ENCODE measurements at regions not wholly inside any gene's neighbourhood (a gene's known extent, or its start where the extent isn't known, plus 50 kb on each side); places are given as distances from the start of the nearest gene placed in this dataset.

DNA sequence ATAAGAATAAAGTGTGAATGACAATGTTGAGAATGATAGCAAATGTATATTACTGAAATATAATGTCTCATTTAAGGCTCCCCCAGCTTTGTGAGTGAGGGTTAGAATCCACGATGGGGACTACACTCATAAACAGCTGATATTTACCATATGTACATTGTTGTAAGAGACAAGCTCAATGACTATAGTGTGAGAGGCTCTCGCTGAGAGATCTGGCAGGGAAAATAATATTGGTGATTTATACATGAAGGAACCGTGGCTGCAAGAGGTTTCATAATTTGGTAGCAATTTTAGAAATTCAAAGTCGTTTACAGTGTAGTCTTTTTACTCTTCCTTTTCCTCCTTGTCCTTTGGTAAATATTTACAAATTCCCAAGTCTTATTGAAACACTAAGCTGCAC is 342.2 kb upstream of the AKR1E2 start:
- no peak for DNase-seq (ENCODE audit: low read depth)
- no peak overlapping the region for H3K4me3 ChIP-seq (ENCODE audit: low read depth, low read length)
- TF ChIP-seq, protein P1, sequence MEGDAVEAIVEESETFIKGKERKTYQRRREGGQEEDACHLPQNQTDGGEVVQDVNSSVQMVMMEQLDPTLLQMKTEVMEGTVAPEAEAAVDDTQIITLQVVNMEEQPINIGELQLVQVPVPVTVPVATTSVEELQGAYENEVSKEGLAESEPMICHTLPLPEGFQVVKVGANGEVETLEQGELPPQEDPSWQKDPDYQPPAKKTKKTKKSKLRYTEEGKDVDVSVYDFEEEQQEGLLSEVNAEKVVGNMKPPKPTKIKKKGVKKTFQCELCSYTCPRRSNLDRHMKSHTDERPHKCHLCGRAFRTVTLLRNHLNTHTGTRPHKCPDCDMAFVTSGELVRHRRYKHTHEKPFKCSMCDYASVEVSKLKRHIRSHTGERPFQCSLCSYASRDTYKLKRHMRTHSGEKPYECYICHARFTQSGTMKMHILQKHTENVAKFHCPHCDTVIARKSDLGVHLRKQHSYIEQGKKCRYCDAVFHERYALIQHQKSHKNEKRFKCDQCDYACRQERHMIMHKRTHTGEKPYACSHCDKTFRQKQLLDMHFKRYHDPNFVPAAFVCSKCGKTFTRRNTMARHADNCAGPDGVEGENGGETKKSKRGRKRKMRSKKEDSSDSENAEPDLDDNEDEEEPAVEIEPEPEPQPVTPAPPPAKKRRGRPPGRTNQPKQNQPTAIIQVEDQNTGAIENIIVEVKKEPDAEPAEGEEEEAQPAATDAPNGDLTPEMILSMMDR (conservative IDR thresholded peaks at IDR 0.05; ENCODE audit: low read depth, low read length), result no peak

GRCh38 chr10:4482659-4483058 is 343.3 kb upstream of the AKR1E2 start:
- TF ChIP-seq, protein P1 (conservative IDR thresholded peaks at IDR 0.05; ENCODE audit: low read depth, low read length), result no peak
- no peak for DNase-seq (ENCODE audit: low read depth)
- no peak overlapping the region for H3K4me3 ChIP-seq (ENCODE audit: low read depth, low read length)

DNA sequence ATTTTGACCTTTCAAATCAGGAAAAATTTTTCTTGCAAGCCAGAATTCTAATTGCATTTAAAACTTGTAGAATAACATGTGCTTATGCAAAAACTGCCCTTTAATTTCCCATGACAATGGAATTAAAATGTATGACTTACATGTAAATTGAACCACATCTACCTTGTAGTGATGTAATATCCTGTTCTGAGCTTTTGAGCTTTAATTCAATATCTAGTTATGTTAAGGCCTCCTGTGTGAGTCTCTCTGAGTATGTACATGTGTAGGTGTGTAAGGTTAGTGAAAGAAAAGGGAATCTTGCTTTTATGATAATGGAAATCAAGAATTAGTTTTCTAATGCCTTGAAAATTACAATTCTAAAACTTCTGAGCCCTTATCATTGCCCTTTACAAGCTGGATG is 344.8 kb upstream of the AKR1E2 start:
- TF ChIP-seq, protein P1 (conservative IDR thresholded peaks at IDR 0.05; ENCODE audit: low read depth, low read length), result no peak
- no peak for DNase-seq (ENCODE audit: low read depth)
- no peak overlapping the region for H3K4me3 ChIP-seq (ENCODE audit: low read depth, low read length)

GRCh38 chr10:4479342-4479741 is 346.7 kb upstream of the AKR1E2 start:
- H3K4me3 ChIP-seq (ENCODE audit: low read depth, low read length), result no peak overlapping the region
- DNase-seq (ENCODE audit: low read depth), result no peak
- TF ChIP-seq, protein P1 (conservative IDR thresholded peaks at IDR 0.05; ENCODE audit: low read depth, low read length), result no peak

- TF ChIP-seq, protein P1 (conservative IDR thresholded peaks at IDR 0.05; ENCODE audit: low read depth, low read length), result no peak
- DNase-seq (ENCODE audit: low read depth), result no peak
- H3K4me3 ChIP-seq (ENCODE audit: low read depth, low read length), result no peak overlapping the region
Measured at GRCh38 chr10:4477664-4478063, 348.3 kb upstream of the AKR1E2 start.

- no peak for DNase-seq (ENCODE audit: low read depth)
- TF ChIP-seq, protein P1 (conservative IDR thresholded peaks at IDR 0.05; ENCODE audit: low read depth, low read length), result no peak
- H3K4me3 ChIP-seq (ENCODE audit: low read depth, low read length), result no peak overlapping the region
Measured at GRCh38 chr10:4475827-4476490, 350.0 kb upstream of the AKR1E2 start.

- DNase-seq (ENCODE audit: low read depth), result no peak
Measured at GRCh38 chr10:4474829-4475228, 351.2 kb upstream of the AKR1E2 start.

More at GRCh38 chr10:4474829-4475228, 351.2 kb upstream of the AKR1E2 start:
- TF ChIP-seq, protein P1 (conservative IDR thresholded peaks at IDR 0.05; ENCODE audit: low read depth, low read length), result no peak
- no peak overlapping the region for H3K4me3 ChIP-seq (ENCODE audit: low read depth, low read length)
